Upper lobe of left lung (tissue), 4 donors: ENCODE measurements at regions not wholly inside any gene's neighbourhood (a gene's known extent, or its start where the extent isn't known, plus 50 kb on each side); places are given as distances from the start of the nearest gene placed in this dataset.

Source experiments
- CTCF ChIP-seq, 6 experiments: fragments of 450-650 bp in 4 of 6; fragments of 200-600 bp in 2 of 6; sonication (generic) in 2 of 6; IDR thresholded peaks; one replicate each; pipeline ENCODE4 v1.5.1; 2016 to 2019; ENCODE audit warnings: antibody characterized with exemption in 6 of 6
- POLR2A ChIP-seq, 4 donors: fragments of 450-650 bp; IDR thresholded peaks; one replicate each; pipeline ENCODE4 v1.5.1; 2016 to 2017; ENCODE audit warnings: antibody characterized with exemption in 4 of 4, mild to moderate bottlenecking in 2 of 4
- POLR2AphosphoS5 ChIP-seq, 2 donors: sonication (generic); formaldehyde crosslinking; IDR thresholded peaks; one replicate each; pipeline ENCODE4 v1.5.1; 2017; ENCODE audit warnings: antibody characterized with exemption in 2 of 2

DNA sequence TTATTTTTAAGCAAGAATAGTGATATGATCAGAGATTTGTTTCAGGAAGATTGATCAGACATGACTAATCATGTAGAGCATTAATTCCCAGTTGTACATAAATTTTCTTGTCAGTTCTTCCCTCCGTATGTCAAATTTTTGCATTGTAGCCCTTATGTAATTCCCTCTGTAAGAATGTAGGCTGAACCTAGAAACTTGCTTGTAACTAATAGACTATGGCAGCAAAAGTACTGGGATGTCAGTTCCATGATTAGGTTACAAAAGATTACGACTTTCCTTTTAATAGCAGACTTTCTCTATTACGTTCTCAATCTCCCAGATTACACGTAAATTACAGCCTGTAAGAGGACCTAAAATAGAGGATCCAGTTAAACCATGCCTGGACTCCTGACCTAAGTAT lies 79.4 kb upstream of the EPHA7 start:
- TF ChIP-seq POLR2A (IDR thresholded peaks at IDR 0.05) (no peak), POLR2AphosphoS5 (IDR thresholded peaks at IDR 0.05) (no peak), CTCF (IDR thresholded peaks at IDR 0.05) (no peak)
